ENCODE measurements at regions not wholly inside any gene's neighbourhood (a gene's known extent, or its start where the extent isn't known, plus 50 kb on each side); places are given as distances from the start of the nearest gene placed in this dataset.

DNA sequence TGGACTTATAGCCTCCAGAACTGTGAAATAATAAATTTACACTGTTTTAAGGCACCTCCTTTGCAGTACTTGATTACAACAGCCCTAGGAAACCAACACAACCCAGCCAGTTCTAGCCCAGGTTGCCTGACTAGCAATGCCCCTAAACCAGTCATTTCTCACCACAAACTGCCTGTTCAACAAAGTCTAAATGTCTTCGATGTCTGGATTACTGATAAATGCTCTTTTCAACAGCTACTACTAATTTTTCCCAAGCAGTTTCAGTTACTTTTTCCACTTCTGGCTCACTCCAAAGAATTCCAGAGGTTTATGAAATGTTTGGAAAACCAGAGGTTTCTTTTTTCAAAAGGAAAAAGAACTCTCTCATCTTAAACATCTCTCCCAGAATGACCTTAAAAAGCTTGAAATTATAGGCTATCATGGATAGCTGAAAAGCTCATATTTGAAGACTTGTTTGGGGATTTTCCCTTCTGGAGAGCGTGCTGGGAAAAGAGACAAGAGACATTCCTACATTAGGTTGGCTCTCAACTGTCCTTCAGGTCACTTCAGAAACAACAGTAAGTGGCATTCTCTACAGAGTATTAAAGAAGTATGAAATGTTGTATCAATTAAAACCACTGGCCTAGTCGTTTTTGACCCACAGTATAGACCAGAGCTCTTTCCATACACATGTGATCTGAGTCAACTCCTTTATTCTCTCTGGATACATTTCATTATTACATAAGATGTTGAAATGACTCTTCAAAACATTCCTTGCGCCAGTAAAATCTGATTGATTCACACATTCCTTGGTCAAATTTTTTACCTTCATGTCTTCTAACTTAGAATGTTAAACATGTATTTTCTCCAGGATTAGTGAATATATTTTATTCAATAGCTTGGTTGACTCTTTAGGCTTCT lies 265.9 kb downstream of the COL12A1 start:
- no peak for TF ChIP-seq GLIS3 (CRISPR knock-in tag; IDR thresholded peaks at IDR 0.05)
- TF ChIP-seq ZFP30 (CRISPR knock-in tag; IDR thresholded peaks at IDR 0.05): no peak
- TF ChIP-seq TOX (CRISPR knock-in tag; IDR thresholded peaks at IDR 0.05; ENCODE audit: borderline replicate concordance): no peak
- TF ChIP-seq CSDC2 (CRISPR knock-in tag; IDR thresholded peaks at IDR 0.05): no peak
- TF ChIP-seq OSR1 (CRISPR knock-in tag; IDR thresholded peaks at IDR 0.05): no peak
- TF ChIP-seq ISL1 (CRISPR knock-in tag; IDR thresholded peaks at IDR 0.05): no peak
- TF ChIP-seq ZNF8 (CRISPR knock-in tag; IDR thresholded peaks at IDR 0.05): no peak
- TF ChIP-seq, protein P1, sequence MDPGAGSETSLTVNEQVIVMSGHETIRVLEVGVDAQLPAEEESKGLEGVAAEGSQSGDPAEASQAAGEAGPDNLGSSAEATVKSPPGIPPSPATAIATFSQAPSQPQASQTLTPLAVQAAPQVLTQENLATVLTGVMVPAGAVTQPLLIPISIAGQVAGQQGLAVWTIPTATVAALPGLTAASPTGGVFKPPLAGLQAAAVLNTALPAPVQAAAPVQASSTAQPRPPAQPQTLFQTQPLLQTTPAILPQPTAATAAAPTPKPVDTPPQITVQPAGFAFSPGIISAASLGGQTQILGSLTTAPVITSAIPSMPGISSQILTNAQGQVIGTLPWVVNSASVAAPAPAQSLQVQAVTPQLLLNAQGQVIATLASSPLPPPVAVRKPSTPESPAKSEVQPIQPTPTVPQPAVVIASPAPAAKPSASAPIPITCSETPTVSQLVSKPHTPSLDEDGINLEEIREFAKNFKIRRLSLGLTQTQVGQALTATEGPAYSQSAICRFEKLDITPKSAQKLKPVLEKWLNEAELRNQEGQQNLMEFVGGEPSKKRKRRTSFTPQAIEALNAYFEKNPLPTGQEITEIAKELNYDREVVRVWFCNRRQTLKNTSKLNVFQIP (CRISPR knock-in tag; IDR thresholded peaks at IDR 0.05; ENCODE audit: borderline replicate concordance, low read depth): no peak
- no peak for TF ChIP-seq PPARA (CRISPR knock-in tag; IDR thresholded peaks at IDR 0.05; ENCODE audit: borderline replicate concordance)
- TF ChIP-seq BACH2 (CRISPR knock-in tag; IDR thresholded peaks at IDR 0.05; ENCODE audit: borderline replicate concordance): no peak
- TF ChIP-seq ESRRG (CRISPR knock-in tag; IDR thresholded peaks at IDR 0.05): no peak
- TF ChIP-seq, protein P2, sequence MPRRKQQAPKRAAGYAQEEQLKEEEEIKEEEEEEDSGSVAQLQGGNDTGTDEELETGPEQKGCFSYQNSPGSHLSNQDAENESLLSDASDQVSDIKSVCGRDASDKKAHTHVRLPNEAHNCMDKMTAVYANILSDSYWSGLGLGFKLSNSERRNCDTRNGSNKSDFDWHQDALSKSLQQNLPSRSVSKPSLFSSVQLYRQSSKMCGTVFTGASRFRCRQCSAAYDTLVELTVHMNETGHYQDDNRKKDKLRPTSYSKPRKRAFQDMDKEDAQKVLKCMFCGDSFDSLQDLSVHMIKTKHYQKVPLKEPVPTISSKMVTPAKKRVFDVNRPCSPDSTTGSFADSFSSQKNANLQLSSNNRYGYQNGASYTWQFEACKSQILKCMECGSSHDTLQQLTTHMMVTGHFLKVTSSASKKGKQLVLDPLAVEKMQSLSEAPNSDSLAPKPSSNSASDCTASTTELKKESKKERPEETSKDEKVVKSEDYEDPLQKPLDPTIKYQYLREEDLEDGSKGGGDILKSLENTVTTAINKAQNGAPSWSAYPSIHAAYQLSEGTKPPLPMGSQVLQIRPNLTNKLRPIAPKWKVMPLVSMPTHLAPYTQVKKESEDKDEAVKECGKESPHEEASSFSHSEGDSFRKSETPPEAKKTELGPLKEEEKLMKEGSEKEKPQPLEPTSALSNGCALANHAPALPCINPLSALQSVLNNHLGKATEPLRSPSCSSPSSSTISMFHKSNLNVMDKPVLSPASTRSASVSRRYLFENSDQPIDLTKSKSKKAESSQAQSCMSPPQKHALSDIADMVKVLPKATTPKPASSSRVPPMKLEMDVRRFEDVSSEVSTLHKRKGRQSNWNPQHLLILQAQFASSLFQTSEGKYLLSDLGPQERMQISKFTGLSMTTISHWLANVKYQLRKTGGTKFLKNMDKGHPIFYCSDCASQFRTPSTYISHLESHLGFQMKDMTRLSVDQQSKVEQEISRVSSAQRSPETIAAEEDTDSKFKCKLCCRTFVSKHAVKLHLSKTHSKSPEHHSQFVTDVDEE (CRISPR knock-in tag; IDR thresholded peaks at IDR 0.05): no peak
- TF ChIP-seq, protein P3, sequence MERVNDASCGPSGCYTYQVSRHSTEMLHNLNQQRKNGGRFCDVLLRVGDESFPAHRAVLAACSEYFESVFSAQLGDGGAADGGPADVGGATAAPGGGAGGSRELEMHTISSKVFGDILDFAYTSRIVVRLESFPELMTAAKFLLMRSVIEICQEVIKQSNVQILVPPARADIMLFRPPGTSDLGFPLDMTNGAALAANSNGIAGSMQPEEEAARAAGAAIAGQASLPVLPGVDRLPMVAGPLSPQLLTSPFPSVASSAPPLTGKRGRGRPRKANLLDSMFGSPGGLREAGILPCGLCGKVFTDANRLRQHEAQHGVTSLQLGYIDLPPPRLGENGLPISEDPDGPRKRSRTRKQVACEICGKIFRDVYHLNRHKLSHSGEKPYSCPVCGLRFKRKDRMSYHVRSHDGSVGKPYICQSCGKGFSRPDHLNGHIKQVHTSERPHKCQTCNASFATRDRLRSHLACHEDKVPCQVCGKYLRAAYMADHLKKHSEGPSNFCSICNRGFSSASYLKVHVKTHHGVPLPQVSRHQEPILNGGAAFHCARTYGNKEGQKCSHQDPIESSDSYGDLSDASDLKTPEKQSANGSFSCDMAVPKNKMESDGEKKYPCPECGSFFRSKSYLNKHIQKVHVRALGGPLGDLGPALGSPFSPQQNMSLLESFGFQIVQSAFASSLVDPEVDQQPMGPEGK (CRISPR knock-in tag; IDR thresholded peaks at IDR 0.05; ENCODE audit: borderline replicate concordance): no peak

Data from SK-N-SH treated with all-trans-retinoic acid at 6 μM for 48 hours (cell line).